ENCODE measurements at regions not wholly inside any gene's neighbourhood (a gene's known extent, or its start where the extent isn't known, plus 50 kb on each side); places are given as distances from the start of the nearest gene placed in this dataset.

- H3K27me3 ChIP-seq: no peaks in the 10 kb centered on the region
- TF ChIP-seq CTCF (IDR thresholded peaks at IDR 0.05) (no peak), POLR2A (IDR thresholded peaks at IDR 0.05) (no peak), POLR2AphosphoS5 (IDR thresholded peaks at IDR 0.05; ENCODE audit: insufficient read depth in 1 of 2, low read depth in 1 of 2) (no peak)
- no peaks in the 10 kb centered on the region for H3K36me3 ChIP-seq
- no peaks in the 10 kb centered on the region for H3K9me3 ChIP-seq
- peaks cover 5% of the 10 kb centered on the region for H3K4me1 ChIP-seq
- H3K27ac ChIP-seq: no peak overlapping the region
- no peak for DNase-seq (ENCODE audit: extremely low spot score in 2 of 2)
- no peak overlapping the region for H3K4me3 ChIP-seq
- intact Hi-C loops (cut with DNase I): no loop called here
These were observed 85.7 kb upstream of the APCDD1 start for GRCh38 chr18:10368456-10369453.

DNA sequence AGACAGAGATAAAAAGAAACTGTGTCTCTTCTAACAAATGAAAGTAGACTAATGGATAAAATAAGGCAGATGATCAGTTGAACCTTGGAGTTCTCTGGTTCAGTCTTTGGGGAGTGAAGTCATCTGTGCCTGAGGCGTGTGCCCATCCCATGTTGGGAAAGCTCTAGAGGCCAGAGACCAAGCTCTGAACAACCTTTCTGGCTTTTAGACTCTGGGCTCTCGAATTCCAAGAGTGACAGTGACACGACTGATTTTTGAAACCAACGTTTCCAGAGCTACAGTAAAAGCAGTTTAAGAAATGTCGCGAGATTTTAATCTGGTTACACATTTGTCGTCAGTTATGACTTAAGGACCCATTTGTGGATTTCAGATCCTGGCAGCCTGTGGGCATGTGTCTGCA lies 83.7 kb upstream of the APCDD1 start:
- intact Hi-C loops (cut with DNase I): no loop called here
- Histone ChIP-seq H3K9me3 (no peaks in the 10 kb centered on the region), H3K36me3 (no peaks in the 10 kb centered on the region), H3K27me3 (no peaks in the 10 kb centered on the region), H3K27ac (no peak overlapping the region), H3K4me1 (peaks cover 13% of the 10 kb centered on the region), H3K4me3 (no peak overlapping the region)
- no peak for DNase-seq (ENCODE audit: extremely low spot score in 2 of 2)
- TF ChIP-seq POLR2A (IDR thresholded peaks at IDR 0.05) (no peak), CTCF (IDR thresholded peaks at IDR 0.05) (no peak), POLR2AphosphoS5 (IDR thresholded peaks at IDR 0.05; ENCODE audit: insufficient read depth in 1 of 2, low read depth in 1 of 2) (no peak)

GRCh38 chr18:10371165-10371564 lies 83.3 kb upstream of the APCDD1 start:
- Histone ChIP-seq H3K4me3 (no peak overlapping the region), H3K9me3 (no peaks in the 10 kb centered on the region), H3K4me1 (peaks cover 17% of the 10 kb centered on the region), H3K27me3 (no peaks in the 10 kb centered on the region), H3K27ac (no peak overlapping the region), H3K36me3 (no peaks in the 10 kb centered on the region)
- DNase-seq (ENCODE audit: extremely low spot score in 2 of 2): no peak
- intact Hi-C loops (cut with DNase I): no loop called here
- TF ChIP-seq POLR2AphosphoS5 (IDR thresholded peaks at IDR 0.05; ENCODE audit: insufficient read depth in 1 of 2, low read depth in 1 of 2) (no peak), POLR2A (IDR thresholded peaks at IDR 0.05) (no peak), CTCF (IDR thresholded peaks at IDR 0.05) (no peak)

- TF ChIP-seq POLR2AphosphoS5 (IDR thresholded peaks at IDR 0.05; ENCODE audit: insufficient read depth in 1 of 2, low read depth in 1 of 2): no peak
- no peak for TF ChIP-seq POLR2A (IDR thresholded peaks at IDR 0.05)
- no peak for TF ChIP-seq CTCF (IDR thresholded peaks at IDR 0.05)
- Histone ChIP-seq H3K4me1 (peaks cover 47% of the 10 kb centered on the region), H3K36me3 (no peaks in the 10 kb centered on the region), H3K27ac (no peak overlapping the region), H3K4me3 (no peak overlapping the region), H3K27me3 (no peaks in the 10 kb centered on the region), H3K9me3 (no peaks in the 10 kb centered on the region)
- intact Hi-C loops (cut with DNase I): no loop called here
- no peak for DNase-seq (ENCODE audit: extremely low spot score in 2 of 2)
These were observed 80.2 kb upstream of the APCDD1 start for GRCh38 chr18:10374195-10374594.
